SJCRH30 (cell line): ENCODE measurements at regions not wholly inside any gene's neighbourhood (a gene's known extent, or its start where the extent isn't known, plus 50 kb on each side); places are given as distances from the start of the nearest gene placed in this dataset.
"Not testable (repeated sequence)": the region's sequence is repeated elsewhere in the genome, so short reads cannot be mapped to it uniquely, and the experiment has no call there.

Experiments
- DNase-seq, 2 experiments: peaks; one replicate each; pipeline ENCODE4 v3.0.0-alpha.2; 2015 to 2020
- H3K27ac ChIP-seq: fragments of 250-450 bp; sonication (Bioruptor Pico); 2 replicates; pipeline ENCODE4 v1.5.1; 2020; ENCODE audit warnings: mild to moderate bottlenecking, moderate library complexity
- H3K27me3 ChIP-seq: fragments of 250-450 bp; sonication (Bioruptor Pico); 2 replicates; pipeline ENCODE4 v1.5.1; 2020; ENCODE audit warnings: mild to moderate bottlenecking, moderate library complexity
- H3K36me3 ChIP-seq: fragments of 250-450 bp; sonication (Bioruptor Pico); 2 replicates; pipeline ENCODE4 v1.5.1; 2020; ENCODE audit warnings: mild to moderate bottlenecking, moderate library complexity
- H3K4me1 ChIP-seq: fragments of 250-450 bp; sonication (Bioruptor Pico); 2 replicates; pipeline ENCODE4 v1.5.1; 2020; ENCODE audit warnings: mild to moderate bottlenecking, moderate library complexity
- H3K4me3 ChIP-seq: fragments of 250-450 bp; sonication (Bioruptor Pico); 2 replicates; pipeline ENCODE4 v1.5.1; 2020; ENCODE audit warnings: mild to moderate bottlenecking, moderate library complexity
- H3K9me3 ChIP-seq: fragments of 250-450 bp; sonication (Bioruptor Pico); replicated peaks from 2 replicates; pipeline ENCODE4 v1.5.1; 2020; ENCODE audit warnings: mild to moderate bottlenecking, moderate library complexity

- Histone ChIP-seq H3K4me3 (no peak overlapping the region), H3K9me3 (no peaks in the 10 kb centered on the region), H3K27ac (no peak overlapping the region), H3K4me1 (no peaks in the 10 kb centered on the region), H3K36me3 (no peaks in the 10 kb centered on the region), H3K27me3 (no peaks in the 10 kb centered on the region)
- no peak for DNase-seq
Measured at GRCh38 chr5:136836093-136836492, 470.7 kb upstream of the TRPC7 start.

GRCh38 chr5:136820848-136821247 is 455.5 kb upstream of the TRPC7 start:
- Histone ChIP-seq H3K4me1 (no peaks in the 10 kb centered on the region), H3K4me3 (no peak overlapping the region), H3K27me3 (no peaks in the 10 kb centered on the region), H3K27ac (no peak overlapping the region), H3K36me3 (no peaks in the 10 kb centered on the region), H3K9me3 (no peaks in the 10 kb centered on the region)
- DNase-seq = no peak

- Histone ChIP-seq H3K9me3 (no peaks in the 10 kb centered on the region), H3K36me3 (no peaks in the 10 kb centered on the region), H3K27me3 (no peaks in the 10 kb centered on the region), H3K27ac (no peak overlapping the region), H3K4me3 (no peak overlapping the region), H3K4me1 (no peaks in the 10 kb centered on the region)
- no peak for DNase-seq
Measured at GRCh38 chr5:136819526-136820302, 454.4 kb upstream of the TRPC7 start.

- no peak overlapping the region for H3K4me3 ChIP-seq
- no peak for DNase-seq
- no peaks in the 10 kb centered on the region for H3K4me1 ChIP-seq
- H3K9me3 ChIP-seq = no peaks in the 10 kb centered on the region
- H3K27ac ChIP-seq = no peak overlapping the region
- H3K27me3 ChIP-seq = no peaks in the 10 kb centered on the region
- no peaks in the 10 kb centered on the region for H3K36me3 ChIP-seq
Measured at GRCh38 chr5:136816327-136816726, 451.0 kb upstream of the TRPC7 start.

GRCh38 chr5:136814619-136815378 is 449.5 kb upstream of the TRPC7 start:
- Histone ChIP-seq H3K27me3 (no peaks in the 10 kb centered on the region), H3K4me1 (no peaks in the 10 kb centered on the region), H3K9me3 (no peaks in the 10 kb centered on the region), H3K36me3 (no peaks in the 10 kb centered on the region), H3K4me3 (no peak overlapping the region), H3K27ac (no peak overlapping the region)
- no peak for DNase-seq

- H3K36me3 ChIP-seq, H3K27me3 ChIP-seq, H3K27ac ChIP-seq, DNase-seq, H3K9me3 ChIP-seq, H3K4me3 ChIP-seq, H3K4me1 ChIP-seq: not testable (repeated sequence)
Measured at GRCh38 chr5:136812270-136812669, 446.9 kb upstream of the TRPC7 start.

GRCh38 chr5:136811551-136811950 is 446.2 kb upstream of the TRPC7 start:
- Histone ChIP-seq H3K4me1 (no peaks in the 10 kb centered on the region), H3K9me3 (no peaks in the 10 kb centered on the region), H3K36me3 (no peaks in the 10 kb centered on the region), H3K27ac (no peak overlapping the region), H3K27me3 (no peaks in the 10 kb centered on the region), H3K4me3 (no peak overlapping the region)
- peak; percentile 8 to 30 for DNase-seq

GRCh38 chr5:136811086-136811485 is 445.7 kb upstream of the TRPC7 start:
- no peaks in the 10 kb centered on the region for H3K36me3 ChIP-seq
- H3K9me3 ChIP-seq = no peaks in the 10 kb centered on the region
- no peak overlapping the region for H3K4me3 ChIP-seq
- DNase-seq = no peak
- no peaks in the 10 kb centered on the region for H3K27me3 ChIP-seq
- H3K4me1 ChIP-seq = no peaks in the 10 kb centered on the region
- H3K27ac ChIP-seq = no peak overlapping the region

- H3K4me3 ChIP-seq = no peak overlapping the region
- H3K36me3 ChIP-seq = no peaks in the 10 kb centered on the region
- no peaks in the 10 kb centered on the region for H3K4me1 ChIP-seq
- no peak for DNase-seq
- H3K27ac ChIP-seq = no peak overlapping the region
- no peaks in the 10 kb centered on the region for H3K9me3 ChIP-seq
- H3K27me3 ChIP-seq = no peaks in the 10 kb centered on the region
Measured at GRCh38 chr5:136810261-136810801, 445.0 kb upstream of the TRPC7 start.

- H3K4me3 ChIP-seq = no peak overlapping the region
- H3K27me3 ChIP-seq = no peaks in the 10 kb centered on the region
- DNase-seq = no peak
- H3K36me3 ChIP-seq = no peaks in the 10 kb centered on the region
- no peaks in the 10 kb centered on the region for H3K9me3 ChIP-seq
- H3K4me1 ChIP-seq = no peaks in the 10 kb centered on the region
- no peak overlapping the region for H3K27ac ChIP-seq
Measured at GRCh38 chr5:136809382-136809781, 444.0 kb upstream of the TRPC7 start.

- no peak for DNase-seq
- Histone ChIP-seq H3K4me3 (no peak overlapping the region), H3K27me3 (no peaks in the 10 kb centered on the region), H3K4me1 (no peaks in the 10 kb centered on the region), H3K9me3 (no peaks in the 10 kb centered on the region), H3K36me3 (no peaks in the 10 kb centered on the region), H3K27ac (no peak overlapping the region)
Measured at GRCh38 chr5:136808756-136809155, 443.4 kb upstream of the TRPC7 start.

- Histone ChIP-seq H3K9me3 (no peaks in the 10 kb centered on the region), H3K36me3 (no peaks in the 10 kb centered on the region), H3K4me3 (no peak overlapping the region), H3K27me3 (no peaks in the 10 kb centered on the region), H3K27ac (no peak overlapping the region), H3K4me1 (no peaks in the 10 kb centered on the region)
- DNase-seq = no peak
Measured at GRCh38 chr5:136805466-136805865, 440.1 kb upstream of the TRPC7 start.

GRCh38 chr5:136802383-136802782 is 437.0 kb upstream of the TRPC7 start:
- peak in 1 of 2 experiments; percentile 19 for DNase-seq

GRCh38 chr5:136799806-136800372 is 434.5 kb upstream of the TRPC7 start:
- Histone ChIP-seq H3K9me3 (no peaks in the 10 kb centered on the region), H3K27me3 (no peaks in the 10 kb centered on the region), H3K4me1 (no peaks in the 10 kb centered on the region), H3K4me3 (no peak overlapping the region), H3K27ac (no peak overlapping the region), H3K36me3 (no peaks in the 10 kb centered on the region)
- no peak for DNase-seq

More at GRCh38 chr5:136802383-136802782, 437.0 kb upstream of the TRPC7 start:
- Histone ChIP-seq H3K4me1 (no peaks in the 10 kb centered on the region), H3K4me3 (no peak overlapping the region), H3K27ac (no peak overlapping the region), H3K27me3 (no peaks in the 10 kb centered on the region), H3K9me3 (no peaks in the 10 kb centered on the region), H3K36me3 (no peaks in the 10 kb centered on the region)

- H3K9me3 ChIP-seq = no peaks in the 10 kb centered on the region
- DNase-seq = no peak
- H3K4me3 ChIP-seq = no peak overlapping the region
- no peaks in the 10 kb centered on the region for H3K4me1 ChIP-seq
- no peaks in the 10 kb centered on the region for H3K36me3 ChIP-seq
- no peak overlapping the region for H3K27ac ChIP-seq
- H3K27me3 ChIP-seq = no peaks in the 10 kb centered on the region
Measured at GRCh38 chr5:136793300-136793699, 428.0 kb upstream of the TRPC7 start.
